Stimulated activated CD8-positive, alpha-beta memory T cell treated with anti-CD3 and anti-CD28 coated beads, Interleukin-4, amount 100 ng/mL, for 24 hours (primary cell): ENCODE measurements at regions not wholly inside any gene's neighbourhood (a gene's known extent, or its start where the extent isn't known, plus 50 kb on each side); places are given as distances from the start of the nearest gene placed in this dataset.

ENCODE experiments used
- DNase-seq: peaks from one replicate; pipeline ENCODE4 v3.0.0-alpha.2; 2020; ENCODE audit warnings: low read depth

- no peak for DNase-seq
Observed at GRCh38 chr12:70154960-70155589, 88.2 kb upstream of the CNOT2 start.

GRCh38 chr12:70157099-70157498 lies 86.1 kb upstream of the CNOT2 start:
- DNase-seq = no peak

GRCh38 chr12:70165450-70165849 lies 77.8 kb upstream of the CNOT2 start:
- no peak for DNase-seq

- DNase-seq = no peak
Observed at GRCh38 chr12:70176290-70176689, 66.9 kb upstream of the CNOT2 start.

- no peak for DNase-seq
Observed at GRCh38 chr12:70177631-70178030, 65.6 kb upstream of the CNOT2 start.

- DNase-seq = no peak
Observed at GRCh38 chr12:70178038-70178437, 65.2 kb upstream of the CNOT2 start.

- no peak for DNase-seq
Observed at GRCh38 chr12:70180130-70180529, 63.1 kb upstream of the CNOT2 start.

- DNase-seq = no peak
Observed at GRCh38 chr12:70185301-70185700, 57.9 kb upstream of the CNOT2 start.

GRCh38 chr12:70186436-70186835 lies 56.8 kb upstream of the CNOT2 start:
- no peak for DNase-seq

- no peak for DNase-seq
Observed at GRCh38 chr12:70190262-70191010, 52.8 kb upstream of the CNOT2 start.
